Neural cell (in vitro differentiated cells): ENCODE measurements at regions not wholly inside any gene's neighbourhood (a gene's known extent, or its start where the extent isn't known, plus 50 kb on each side); places are given as distances from the start of the nearest gene placed in this dataset.
A peak's percentile ranks its signal among the peaks of the same experiment; 100 is the strongest.
"Not testable (repeated sequence)": the region's sequence is repeated elsewhere in the genome, so short reads cannot be mapped to it uniquely, and the experiment has no call there.

Experiments used
- H2AFZ ChIP-seq: fragments of 200-600, 300-800 bp; sonication (generic), shearing (Covaris generic); 2 replicates; pipeline ENCODE4 v1.6.0; 2014; ENCODE audit warnings: low read depth, mild to moderate bottlenecking, antibody characterized with exemption, low read length, moderate library complexity
- H3F3A ChIP-seq: fragments of 200-600 bp; shearing (Covaris generic); 2 replicates; pipeline ENCODE4 v1.6.1; 2016; ENCODE audit warnings: mild to moderate bottlenecking, moderate library complexity, mixed read lengths, antibody characterized with exemption, low read length; ENCODE audit not compliant: insufficient read depth, poor library complexity, severe bottlenecking
- H3K27ac ChIP-seq: fragments of 200-600, 300-800 bp; sonication (generic), shearing (Covaris generic); 2 replicates; pipeline ENCODE4 v1.5.1; 2014; ENCODE audit warnings: mild to moderate bottlenecking, low read length, moderate library complexity
- H3K27me3 ChIP-seq: fragments of 300-800, 200-600 bp; sonication (generic), shearing (Covaris generic); 2 replicates; pipeline ENCODE4 v1.6.0; 2014; ENCODE audit warnings: mild to moderate bottlenecking, low read depth, low read length, moderate library complexity; ENCODE audit not compliant: insufficient read depth
- H3K36me3 ChIP-seq: fragments of 300-800, 200-600 bp; sonication (generic), shearing (Covaris generic); 2 replicates; pipeline ENCODE4 v1.5.1; 2014; ENCODE audit warnings: mild to moderate bottlenecking, antibody characterized with exemption, low read length, moderate library complexity; ENCODE audit not compliant: insufficient read depth
- H3K4me2 ChIP-seq: fragments of 300-800, 200-600 bp; sonication (generic), shearing (Covaris generic); 2 replicates; pipeline ENCODE4 v1.6.0; 2014; ENCODE audit warnings: mild to moderate bottlenecking, low read length
- H3K4me3 ChIP-seq: fragments of 300-800, 200-600 bp; sonication (generic), shearing (Covaris generic); 2 replicates; pipeline ENCODE4 v1.5.1; 2014; ENCODE audit warnings: mild to moderate bottlenecking, low read length, moderate library complexity
- H3K79me2 ChIP-seq: fragments of 200-600 bp; shearing (Covaris generic); replicated peaks from 2 replicates; pipeline ENCODE4 v1.6.0; 2014; ENCODE audit warnings: mild to moderate bottlenecking, low read length, moderate library complexity; ENCODE audit not compliant: insufficient read depth
- H3K9ac ChIP-seq: fragments of 300-800, 200-600 bp; sonication (generic), shearing (Covaris generic); 2 replicates; pipeline ENCODE4 v1.6.1; 2016; ENCODE audit warnings: mild to moderate bottlenecking, low read length, mixed read lengths
- H3K9me2 ChIP-seq: fragments of 200-600 bp; shearing (Covaris generic); 2 replicates; pipeline ENCODE4 v1.6.1; 2016; ENCODE audit warnings: mild to moderate bottlenecking, low read length, mixed read lengths; ENCODE audit not compliant: insufficient read depth
- H3K9me3 ChIP-seq: fragments of 200-600, 300-800 bp; sonication (generic), shearing (Covaris generic); 2 replicates; pipeline ENCODE4 v1.6.1; 2016; ENCODE audit warnings: mild to moderate bottlenecking, mixed run types, low read length, moderate library complexity, mixed read lengths
- H4K20me1 ChIP-seq: fragments of 200-600 bp; shearing (Covaris generic); 2 replicates; pipeline ENCODE4 v1.6.1; 2016; ENCODE audit warnings: mild to moderate bottlenecking, mixed run types; ENCODE audit not compliant: insufficient read depth
- EP300 ChIP-seq: fragments of 450-650 bp; conservative IDR thresholded peaks from 2 replicates; pipeline ENCODE4 v1.6.1; 2014; ENCODE audit warnings: antibody characterized with exemption, mild to moderate bottlenecking, moderate library complexity; ENCODE audit not compliant: poor library complexity, severe bottlenecking
- EZH2 ChIP-seq: fragments of 200-600, 300-800 bp; shearing (Covaris generic), sonication (generic); IDR thresholded peaks from 2 replicates; pipeline ENCODE4 v1.6.1; 2014; ENCODE audit warnings: antibody characterized with exemption, low read length, borderline replicate concordance, mild to moderate bottlenecking; ENCODE audit not compliant: insufficient read depth, poor library complexity, severe bottlenecking
- MXI1 ChIP-seq: fragments of 450-650 bp; conservative IDR thresholded peaks from 2 replicates; pipeline ENCODE4 v1.6.1; 2014; ENCODE audit warnings: antibody characterized with exemption, mild to moderate bottlenecking; ENCODE audit not compliant: poor library complexity, severe bottlenecking
- POLR2AphosphoS5 ChIP-seq: IDR thresholded peaks from 2 replicates; pipeline ENCODE4 v1.6.1; 2012
- RAD21 ChIP-seq: fragments of 450-650 bp; conservative IDR thresholded peaks from 2 replicates; pipeline ENCODE4 v1.6.1; 2014; ENCODE audit warnings: antibody characterized with exemption, mild to moderate bottlenecking, moderate library complexity
- REST ChIP-seq: IDR thresholded peaks from 2 replicates; pipeline ENCODE4 v1.6.1; 2012; ENCODE audit warnings: borderline replicate concordance
- SMC3 ChIP-seq: fragments of 450-650 bp; conservative IDR thresholded peaks from 2 replicates; pipeline ENCODE4 v1.6.1; 2014; ENCODE audit warnings: antibody characterized with exemption, mild to moderate bottlenecking, moderate library complexity; ENCODE audit not compliant: poor library complexity
- TAF1 ChIP-seq: IDR thresholded peaks from 2 replicates; pipeline ENCODE4 v1.6.1; 2012; ENCODE audit warnings: low read depth
- TF ChIP-seq, protein P1 (sequence below): fragments of 450-650 bp; IDR thresholded peaks from 2 replicates; pipeline ENCODE4 v1.5.1; 2014; ENCODE audit warnings: antibody characterized with exemption, mild to moderate bottlenecking, moderate library complexity; ENCODE audit not compliant: poor library complexity, severe bottlenecking

DNA sequence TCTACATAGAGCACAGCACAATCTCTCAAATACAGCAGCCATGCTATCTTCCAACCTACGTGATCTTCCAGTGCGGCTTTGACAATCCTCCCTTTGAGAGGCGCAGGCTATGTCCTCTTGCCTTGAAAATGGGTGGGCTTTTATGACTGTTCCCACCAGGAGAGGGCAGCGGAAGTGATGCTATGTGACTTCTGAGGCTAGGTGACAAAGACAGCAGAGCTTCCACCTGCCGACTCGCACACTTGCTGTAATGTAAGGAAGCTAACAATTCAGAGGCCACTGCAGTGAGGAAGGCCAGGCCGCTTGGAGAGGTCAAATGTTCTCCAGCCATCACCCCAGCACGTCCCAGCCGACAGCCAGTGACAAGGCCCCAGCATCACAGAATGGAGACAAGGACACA, 65.8 kb downstream of the MRPL57 start:
- H3K4me2 ChIP-seq, result no peak overlapping the region

GRCh38 chr13:21243045-21243897, 66.8 kb downstream of the MRPL57 start:
- Histone ChIP-seq H3K27ac (no peak overlapping the region), H3K9me3 (no peaks in the 10 kb centered on the region), H3K9ac (no peak overlapping the region), H4K20me1 (no peaks in the 10 kb centered on the region), H3F3A (no peaks in the 10 kb centered on the region), H3K79me2 (no peaks in the 10 kb centered on the region), H3K4me2 (no peak overlapping the region), H3K4me3 (no peak overlapping the region), H3K27me3 (no peaks in the 10 kb centered on the region), H3K9me2 (no peaks in the 10 kb centered on the region), H3K36me3 (no peaks in the 10 kb centered on the region), H2AFZ (no peak overlapping the region)
- no peak for TF ChIP-seq MXI1
- TF ChIP-seq REST, result no peak
- TF ChIP-seq, protein P1, sequence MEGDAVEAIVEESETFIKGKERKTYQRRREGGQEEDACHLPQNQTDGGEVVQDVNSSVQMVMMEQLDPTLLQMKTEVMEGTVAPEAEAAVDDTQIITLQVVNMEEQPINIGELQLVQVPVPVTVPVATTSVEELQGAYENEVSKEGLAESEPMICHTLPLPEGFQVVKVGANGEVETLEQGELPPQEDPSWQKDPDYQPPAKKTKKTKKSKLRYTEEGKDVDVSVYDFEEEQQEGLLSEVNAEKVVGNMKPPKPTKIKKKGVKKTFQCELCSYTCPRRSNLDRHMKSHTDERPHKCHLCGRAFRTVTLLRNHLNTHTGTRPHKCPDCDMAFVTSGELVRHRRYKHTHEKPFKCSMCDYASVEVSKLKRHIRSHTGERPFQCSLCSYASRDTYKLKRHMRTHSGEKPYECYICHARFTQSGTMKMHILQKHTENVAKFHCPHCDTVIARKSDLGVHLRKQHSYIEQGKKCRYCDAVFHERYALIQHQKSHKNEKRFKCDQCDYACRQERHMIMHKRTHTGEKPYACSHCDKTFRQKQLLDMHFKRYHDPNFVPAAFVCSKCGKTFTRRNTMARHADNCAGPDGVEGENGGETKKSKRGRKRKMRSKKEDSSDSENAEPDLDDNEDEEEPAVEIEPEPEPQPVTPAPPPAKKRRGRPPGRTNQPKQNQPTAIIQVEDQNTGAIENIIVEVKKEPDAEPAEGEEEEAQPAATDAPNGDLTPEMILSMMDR, result no peak
- no peak for TF ChIP-seq POLR2AphosphoS5
- no peak for TF ChIP-seq TAF1
- TF ChIP-seq SMC3, result no peak
- TF ChIP-seq EZH2, result no peak
- no peak for TF ChIP-seq EP300
- TF ChIP-seq RAD21, result no peak

More for the DNA sequence above, 65.8 kb downstream of the MRPL57 start:
- H4K20me1 ChIP-seq, result no peaks in the 10 kb centered on the region
- no peak overlapping the region for H3K9ac ChIP-seq
- no peaks in the 10 kb centered on the region for H3K27me3 ChIP-seq
- H3K36me3 ChIP-seq, result no peaks in the 10 kb centered on the region
- no peak overlapping the region for H2AFZ ChIP-seq
- TF ChIP-seq MXI1 (no peak), SMC3 (peak; percentile 49), EZH2 (no peak), RAD21 (peak; percentile 20), POLR2AphosphoS5 (no peak)
- TF ChIP-seq, protein P1, result no peak
- H3K79me2 ChIP-seq, result no peaks in the 10 kb centered on the region
- no peaks in the 10 kb centered on the region for H3K9me2 ChIP-seq
- no peak overlapping the region for H3K4me3 ChIP-seq
- H3K9me3 ChIP-seq, result no peaks in the 10 kb centered on the region
- no peak overlapping the region for H3K27ac ChIP-seq
- no peaks in the 10 kb centered on the region for H3F3A ChIP-seq

- not testable (repeated sequence) for H3K9me3 ChIP-seq, H3K4me3 ChIP-seq, H3F3A ChIP-seq, H3K9ac ChIP-seq, H3K36me3 ChIP-seq, H3K9me2 ChIP-seq, H3K79me2 ChIP-seq, H4K20me1 ChIP-seq, H3K27ac ChIP-seq, H3K4me2 ChIP-seq, H2AFZ ChIP-seq, H3K27me3 ChIP-seq
Observed at GRCh38 chr13:21243898-21244184, 67.4 kb downstream of the MRPL57 start.
